Liver (tissue), 3 donors: ENCODE measurements at regions not wholly inside any gene's neighbourhood (a gene's known extent, or its start where the extent isn't known, plus 50 kb on each side); places are given as distances from the start of the nearest gene placed in this dataset.

Source experiments
- ATF3 ChIP-seq: IDR thresholded peaks from 2 replicates; pipeline ENCODE4 v1.6.1; 2016; ENCODE audit warnings: antibody characterized with exemption
- EGR1 ChIP-seq, 2 donors: IDR thresholded peaks; 2 replicates each; pipeline ENCODE4 v1.6.1; 2016 to 2018; ENCODE audit warnings: antibody characterized with exemption in 2 of 2, low read depth in 2 of 2
- FOXA1 ChIP-seq: IDR thresholded peaks from 2 replicates; pipeline ENCODE4 v1.6.1; 2016; ENCODE audit warnings: antibody characterized with exemption
- GABPA ChIP-seq, 2 donors: IDR thresholded peaks in 1 of 2; conservative IDR thresholded peaks in 1 of 2; 2 replicates each; pipeline ENCODE4 v1.6.1; 2016; ENCODE audit warnings: antibody characterized with exemption in 2 of 2, mild to moderate bottlenecking in 1 of 2, moderate library complexity in 1 of 2
- JUND ChIP-seq, 2 donors: IDR thresholded peaks; 2 replicates each; pipeline ENCODE4 v1.6.1; 2016; ENCODE audit warnings: antibody characterized with exemption in 2 of 2
- RAD21 ChIP-seq, 2 donors: IDR thresholded peaks; 2 replicates each; pipeline ENCODE4 v1.6.1; 2016; ENCODE audit warnings: antibody characterized with exemption in 2 of 2, mild to moderate bottlenecking in 2 of 2
- REST ChIP-seq: IDR thresholded peaks from 2 replicates; pipeline ENCODE4 v1.6.1; 2016; ENCODE audit warnings: antibody characterized with exemption, mild to moderate bottlenecking
- RXRA ChIP-seq, 2 donors: IDR thresholded peaks; 2 replicates each; pipeline ENCODE4 v1.6.1; 2017 to 2018; ENCODE audit warnings: antibody characterized with exemption in 2 of 2, mild to moderate bottlenecking in 1 of 2
- SP1 ChIP-seq: IDR thresholded peaks from 2 replicates; pipeline ENCODE4 v1.6.1; 2018; ENCODE audit warnings: antibody characterized with exemption, mild to moderate bottlenecking
- TAF1 ChIP-seq: conservative IDR thresholded peaks from 2 replicates; pipeline ENCODE4 v1.6.1; 2016; ENCODE audit warnings: antibody characterized with exemption, mild to moderate bottlenecking
- YY1 ChIP-seq: IDR thresholded peaks from 2 replicates; pipeline ENCODE4 v1.6.1; 2016; ENCODE audit warnings: antibody characterized with exemption, mild to moderate bottlenecking
- TF ChIP-seq, protein P1 (sequence below): fragments of 150-350 bp; IDR thresholded peaks from 2 replicates; pipeline ENCODE4 v1.5.1; 2017; ENCODE audit warnings: improper control_type of control experiment, low read depth, low read length; ENCODE audit not compliant: missing input control
- TF ChIP-seq, protein P2 (sequence below): IDR thresholded peaks from 2 replicates; pipeline ENCODE4 v1.6.1; 2016; ENCODE audit warnings: antibody characterized with exemption
- donor health status: healthy.
- donor health status: healthy.

- TF ChIP-seq RAD21 (IDR thresholded peaks at IDR 0.05) (no peak), RXRA (IDR thresholded peaks at IDR 0.05) (no peak), REST (no peak), ATF3 (no peak), EGR1 (IDR thresholded peaks at IDR 0.05; ENCODE audit: low read depth in 2 of 2) (no peak), SP1 (no peak), JUND (IDR thresholded peaks at IDR 0.05) (no peak), FOXA1 (no peak), TAF1 (no peak), YY1 (no peak), GABPA (IDR thresholded peaks at IDR 0.05 in 1 of 2, conservative IDR thresholded peaks at IDR 0.05 in 1 of 2) (no peak)
- TF ChIP-seq, protein P1, sequence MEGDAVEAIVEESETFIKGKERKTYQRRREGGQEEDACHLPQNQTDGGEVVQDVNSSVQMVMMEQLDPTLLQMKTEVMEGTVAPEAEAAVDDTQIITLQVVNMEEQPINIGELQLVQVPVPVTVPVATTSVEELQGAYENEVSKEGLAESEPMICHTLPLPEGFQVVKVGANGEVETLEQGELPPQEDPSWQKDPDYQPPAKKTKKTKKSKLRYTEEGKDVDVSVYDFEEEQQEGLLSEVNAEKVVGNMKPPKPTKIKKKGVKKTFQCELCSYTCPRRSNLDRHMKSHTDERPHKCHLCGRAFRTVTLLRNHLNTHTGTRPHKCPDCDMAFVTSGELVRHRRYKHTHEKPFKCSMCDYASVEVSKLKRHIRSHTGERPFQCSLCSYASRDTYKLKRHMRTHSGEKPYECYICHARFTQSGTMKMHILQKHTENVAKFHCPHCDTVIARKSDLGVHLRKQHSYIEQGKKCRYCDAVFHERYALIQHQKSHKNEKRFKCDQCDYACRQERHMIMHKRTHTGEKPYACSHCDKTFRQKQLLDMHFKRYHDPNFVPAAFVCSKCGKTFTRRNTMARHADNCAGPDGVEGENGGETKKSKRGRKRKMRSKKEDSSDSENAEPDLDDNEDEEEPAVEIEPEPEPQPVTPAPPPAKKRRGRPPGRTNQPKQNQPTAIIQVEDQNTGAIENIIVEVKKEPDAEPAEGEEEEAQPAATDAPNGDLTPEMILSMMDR: no peak
- TF ChIP-seq, protein P2, sequence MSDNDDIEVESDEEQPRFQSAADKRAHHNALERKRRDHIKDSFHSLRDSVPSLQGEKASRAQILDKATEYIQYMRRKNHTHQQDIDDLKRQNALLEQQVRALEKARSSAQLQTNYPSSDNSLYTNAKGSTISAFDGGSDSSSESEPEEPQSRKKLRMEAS: no peak
Measured at GRCh38 chr6:74756923-74757322, 448.9 kb downstream of the COL12A1 start.
